Fibroblast of peridontal ligament (primary cell): ENCODE measurements at regions not wholly inside any gene's neighbourhood (a gene's known extent, or its start where the extent isn't known, plus 50 kb on each side); places are given as distances from the start of the nearest gene placed in this dataset.

Source experiments
- DNase-seq: peaks from one replicate; pipeline ENCODE4 v3.0.0-alpha.2; 2010; ENCODE audit errors: extremely low read depth

DNA sequence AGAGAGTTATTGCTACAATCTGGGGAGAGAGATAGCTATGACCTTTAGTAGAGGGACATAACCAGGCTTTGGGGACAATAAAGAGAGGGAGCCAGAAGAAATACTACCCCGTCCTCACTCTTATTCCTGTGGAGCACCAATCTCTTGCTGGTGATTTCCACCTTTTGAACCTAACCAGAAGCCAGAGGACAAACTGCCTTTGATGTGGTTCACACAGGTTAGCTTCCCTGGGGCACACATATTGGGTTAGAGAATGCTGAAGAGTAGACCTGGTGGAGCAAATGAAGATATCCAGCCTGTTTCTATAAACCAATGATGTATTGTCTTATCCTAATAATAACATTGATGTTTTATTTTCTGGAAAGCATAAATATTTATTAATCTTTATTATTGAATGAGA, 399.3 kb downstream of the HTR7 start:
- DNase-seq, result no peak

DNA sequence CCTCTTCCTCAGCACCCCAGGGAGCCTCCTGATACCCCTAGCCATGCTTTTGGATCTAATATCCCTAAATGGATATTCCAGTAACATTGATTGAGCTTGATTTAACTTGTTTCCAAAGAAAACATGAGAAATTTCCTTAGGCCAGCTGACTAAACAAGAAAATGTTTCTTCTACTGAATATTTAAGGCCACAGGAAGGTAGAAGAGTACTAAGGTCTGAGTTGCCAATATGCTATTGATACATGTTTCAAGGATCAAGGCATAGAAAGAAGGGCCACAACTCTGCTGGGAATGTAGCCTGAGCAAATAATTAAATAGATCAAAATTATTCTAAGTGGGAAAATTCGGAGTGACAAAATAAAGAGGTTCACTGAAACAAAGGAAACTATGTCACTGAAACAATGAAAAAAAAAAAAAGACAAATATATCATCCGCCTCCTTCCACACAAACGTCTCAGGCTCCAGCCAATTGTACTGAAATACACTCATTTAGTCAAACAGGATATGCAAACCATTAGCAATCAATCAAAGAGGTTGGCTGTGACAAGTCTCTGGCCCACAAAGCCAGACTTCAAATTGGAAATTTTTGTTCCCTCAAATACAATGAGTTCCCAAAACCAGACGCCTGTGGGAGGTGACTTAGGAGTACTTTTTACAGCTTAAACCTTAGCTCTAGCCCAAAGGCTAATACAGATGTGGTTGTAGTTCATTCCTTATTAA, 396.2 kb downstream of the HTR7 start:
- no peak for DNase-seq

DNA sequence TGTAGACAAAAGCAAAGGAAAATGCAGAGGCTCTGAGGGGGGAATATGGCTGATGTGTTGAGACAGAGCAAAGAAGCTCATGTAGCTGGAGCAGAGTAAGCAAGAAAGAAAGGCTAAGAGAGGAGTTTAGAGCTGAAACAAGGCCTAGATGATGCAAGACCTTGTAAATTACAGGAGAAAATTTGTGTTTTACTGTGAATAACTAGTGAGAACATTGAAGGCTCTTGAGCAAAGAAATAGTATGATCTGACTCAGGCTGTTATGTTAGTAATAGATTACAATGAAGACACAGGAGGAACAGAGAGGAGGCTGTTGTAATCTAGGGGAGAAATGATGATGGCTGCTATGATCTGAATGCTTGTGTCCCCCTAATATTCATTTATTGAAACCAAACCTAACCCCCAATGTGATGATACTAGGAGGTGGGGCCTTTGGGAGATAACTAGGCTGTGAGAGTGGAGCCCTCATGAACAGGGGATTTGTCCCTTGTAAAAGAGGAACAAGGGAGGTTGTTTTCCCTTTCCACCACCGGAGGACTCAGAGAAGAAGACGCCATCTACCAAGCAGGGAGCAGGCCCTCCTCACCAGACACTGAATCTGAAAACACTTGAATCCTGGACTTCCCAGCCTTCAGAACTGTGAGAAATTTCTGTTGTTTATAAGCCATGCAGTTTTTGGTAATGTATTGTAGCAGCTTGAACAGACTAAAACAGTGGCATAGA, 394.9 kb downstream of the HTR7 start:
- peak; percentile 59 for DNase-seq

DNA sequence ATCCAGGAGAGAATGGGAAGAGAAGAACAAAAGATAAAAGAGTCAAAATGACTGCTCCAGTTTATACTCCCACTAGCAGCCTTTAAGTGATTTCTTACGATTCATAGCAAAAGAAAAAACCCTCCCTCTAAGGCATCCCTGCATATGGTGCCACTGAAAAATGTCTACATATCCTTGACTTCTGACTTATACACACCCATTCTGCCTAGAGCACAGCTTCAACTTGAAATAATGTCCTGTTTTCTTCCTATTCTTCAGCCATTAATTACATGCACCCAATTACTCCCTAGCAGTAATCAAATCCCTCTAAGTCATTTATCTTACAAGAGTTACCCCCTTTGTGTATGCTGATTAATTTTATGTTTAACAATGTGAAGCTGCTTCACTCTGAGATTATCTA, 393.5 kb downstream of the HTR7 start:
- no peak for DNase-seq

DNA sequence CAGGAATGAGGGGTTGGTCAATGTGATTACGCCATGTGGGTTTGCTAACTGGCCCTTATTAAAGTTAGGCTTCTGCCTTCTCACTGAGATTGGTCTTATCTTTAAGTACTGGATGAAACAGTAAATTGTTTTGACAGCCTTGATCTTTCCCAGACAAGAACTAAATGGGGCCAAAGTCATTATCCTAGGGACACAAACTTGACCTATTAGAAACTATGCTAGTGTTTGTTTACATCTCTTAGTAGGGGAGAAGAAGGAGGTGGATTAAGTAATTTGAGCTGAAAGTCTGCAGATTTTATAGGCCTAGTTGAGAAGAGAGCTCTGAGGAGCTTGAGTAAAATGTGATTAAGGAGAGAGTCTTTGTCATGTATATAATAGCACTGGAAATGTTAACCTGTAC, 386.9 kb downstream of the HTR7 start:
- DNase-seq, result no peak

DNA sequence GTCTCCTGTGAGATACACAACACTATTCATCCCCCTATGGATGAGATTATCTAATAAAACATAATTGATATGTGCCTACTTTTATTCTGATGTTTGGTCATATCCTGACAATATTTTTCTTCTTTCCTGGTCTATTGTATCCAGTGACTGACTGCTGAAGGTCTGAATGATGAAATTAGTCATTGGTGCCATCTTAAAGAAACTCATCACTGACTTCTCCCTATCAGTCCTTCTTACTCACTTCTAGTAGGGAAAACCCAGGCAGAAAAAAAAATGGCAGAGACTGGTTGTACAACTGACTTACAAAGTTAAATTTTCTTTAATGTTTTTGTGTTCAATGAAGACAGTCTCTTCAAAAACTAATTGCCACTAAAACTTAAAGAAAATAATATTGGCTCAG, 377.4 kb downstream of the HTR7 start:
- DNase-seq, result no peak

DNA sequence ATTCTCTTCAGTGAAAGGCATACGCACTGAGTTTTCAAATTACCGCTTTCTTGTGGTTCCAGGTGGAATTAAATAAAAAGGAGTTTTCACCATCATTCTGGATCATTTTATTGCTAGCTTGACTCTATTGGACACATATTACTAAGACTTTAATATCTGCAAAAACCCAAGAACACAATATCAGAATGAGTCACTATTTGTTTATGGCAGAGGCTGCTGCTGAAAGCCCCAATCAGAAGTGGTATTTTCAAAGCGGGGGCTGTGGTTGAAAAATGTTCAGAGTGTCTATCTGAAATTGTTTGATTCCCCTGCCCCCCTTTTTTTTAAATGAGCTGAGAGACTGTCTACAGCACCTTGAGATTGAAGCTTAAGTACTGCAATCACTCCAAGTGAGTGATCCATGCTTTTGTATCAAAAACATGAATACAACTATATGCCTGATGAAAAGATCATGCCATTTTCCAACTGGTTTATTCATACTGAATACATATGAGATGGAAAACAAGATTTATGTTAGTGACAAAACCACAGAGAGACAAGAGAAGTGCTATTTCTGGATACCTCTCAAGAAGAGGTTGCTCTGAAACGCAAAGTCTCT, 376.4 kb downstream of the HTR7 start:
- no peak for DNase-seq

DNA sequence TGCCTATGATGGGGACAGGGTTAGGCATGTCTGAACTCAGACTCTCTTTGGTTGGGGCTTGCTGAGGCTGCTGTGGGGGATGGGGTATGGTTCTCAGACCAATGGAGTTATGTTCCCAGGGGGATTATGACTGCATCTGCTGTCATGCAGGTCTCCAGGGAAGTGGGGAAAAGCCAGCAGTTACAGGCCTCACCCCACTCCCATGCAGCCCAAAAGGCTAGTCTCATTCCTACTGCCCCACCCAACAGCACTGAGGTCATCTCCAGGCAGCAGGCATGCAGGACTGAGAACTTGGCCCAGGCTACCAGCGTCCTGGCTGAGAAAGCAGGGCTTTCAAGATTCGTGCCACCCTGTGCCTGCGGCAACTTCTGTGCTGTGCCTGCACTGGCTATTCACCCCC, 373.3 kb downstream of the HTR7 start:
- peak; percentile 12 for DNase-seq

DNA sequence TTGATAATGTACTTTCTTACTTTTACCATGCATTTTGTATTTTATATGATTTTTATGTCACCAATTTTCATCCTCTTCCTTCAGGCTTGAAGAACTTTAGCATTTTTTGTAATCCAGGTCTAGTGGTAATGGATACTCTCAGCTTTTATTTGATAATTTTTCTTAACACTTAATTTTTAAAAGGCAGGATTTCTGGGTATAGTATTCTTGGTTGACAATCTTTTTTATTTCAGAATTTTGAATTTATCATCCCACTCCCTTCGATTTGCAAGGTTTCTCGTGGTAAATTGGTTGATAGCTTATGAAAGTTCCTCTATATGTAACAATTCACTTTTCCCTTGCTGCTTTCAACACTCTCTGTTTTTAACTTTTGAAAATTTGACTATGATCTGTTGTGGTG, 363.7 kb downstream of the HTR7 start:
- DNase-seq, result no peak

DNA sequence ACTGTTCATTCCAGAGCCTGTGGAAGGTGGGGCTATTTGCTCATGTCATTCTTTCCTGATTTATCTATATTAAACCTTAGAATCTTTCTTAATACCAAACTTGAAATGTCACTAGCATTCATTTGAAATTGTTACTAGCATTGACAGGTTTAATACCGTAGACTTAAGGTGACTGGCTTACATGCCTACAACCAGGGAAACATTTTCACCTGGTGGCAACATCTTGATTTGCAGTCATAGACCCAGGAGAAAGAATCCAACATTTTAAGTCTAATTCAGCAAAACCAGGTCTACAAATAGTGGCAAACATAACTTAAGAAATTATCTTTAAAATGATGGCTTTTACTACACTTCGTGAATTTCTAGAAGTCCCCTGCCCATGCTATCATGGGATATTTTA, 353.7 kb downstream of the HTR7 start:
- no peak for DNase-seq

DNA sequence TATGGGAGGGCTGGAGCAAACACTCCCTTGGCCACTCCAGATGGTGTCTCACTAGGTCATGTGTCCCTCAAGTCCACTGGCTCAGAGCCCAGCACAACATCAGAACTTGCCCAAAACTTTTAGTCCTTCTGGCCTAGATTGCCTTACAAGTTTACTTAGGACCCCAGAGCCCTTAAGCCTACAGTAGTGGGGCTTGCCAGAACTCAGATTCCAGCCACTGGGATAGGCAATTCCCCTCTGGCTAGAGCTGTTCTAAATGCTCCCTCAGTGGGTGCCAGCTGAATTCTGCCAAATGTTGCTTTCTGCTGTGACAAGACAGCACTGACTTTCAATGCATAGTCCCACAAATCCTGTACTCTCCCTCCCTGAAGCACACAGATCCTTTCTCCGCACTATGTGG, 331.1 kb downstream of the HTR7 start:
- no peak for DNase-seq

DNA sequence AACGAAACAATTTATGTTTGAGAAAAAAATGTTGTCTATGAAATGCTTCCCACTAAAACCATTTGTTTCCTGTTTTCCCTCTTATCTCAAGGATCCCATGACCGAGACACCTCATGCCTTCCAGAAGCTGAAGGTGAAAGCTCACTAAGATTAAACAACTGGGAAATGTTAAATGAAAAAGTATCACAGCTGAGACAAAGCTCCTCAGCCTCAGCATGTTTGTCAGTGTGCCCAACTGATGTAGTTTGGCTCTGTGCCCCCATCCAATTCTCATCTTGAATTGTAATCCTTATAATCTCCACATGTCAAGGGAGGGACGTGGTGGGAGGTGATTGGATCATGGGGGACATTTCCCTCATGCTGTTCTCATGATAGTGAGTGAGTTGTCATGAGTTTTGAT, 327.3 kb downstream of the HTR7 start:
- peak; percentile 19 for DNase-seq

DNA sequence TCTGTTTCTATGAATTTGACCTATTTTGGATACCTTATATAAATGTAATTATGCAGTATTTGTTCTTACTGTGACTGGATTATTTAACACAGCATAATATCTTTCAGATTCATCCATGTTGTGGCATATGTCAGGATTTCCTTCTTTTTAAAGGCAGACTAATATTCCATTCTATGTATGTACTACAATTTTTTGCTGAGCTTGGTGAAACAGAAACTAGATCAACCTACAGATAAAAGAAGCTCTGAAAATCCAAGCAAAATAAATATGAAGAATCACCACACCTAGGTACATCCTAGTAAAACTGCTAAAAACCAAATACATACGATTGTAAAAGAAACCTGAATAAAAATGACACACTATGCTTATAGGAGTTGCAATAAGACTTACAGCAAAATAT, 300.5 kb downstream of the HTR7 start:
- DNase-seq, result no peak

DNA sequence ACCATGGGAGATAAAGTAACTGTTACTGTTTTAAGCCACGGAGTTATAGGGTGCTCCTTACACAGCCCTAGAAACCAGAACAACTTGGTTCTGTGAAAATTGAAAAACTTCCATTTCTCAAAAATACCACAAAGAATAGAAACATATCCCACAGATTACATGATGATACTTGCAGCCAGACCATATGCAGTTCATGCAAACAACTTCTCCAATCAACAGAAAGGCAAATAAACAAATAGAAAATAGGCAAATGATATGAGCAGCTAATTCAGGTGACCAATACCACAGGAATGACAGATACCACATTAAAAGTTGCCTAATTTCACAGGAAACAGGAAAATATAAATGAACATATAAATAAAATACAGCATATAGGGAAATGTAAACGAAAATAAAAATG, 297.5 kb downstream of the HTR7 start:
- DNase-seq, result peak; percentile 23

DNA sequence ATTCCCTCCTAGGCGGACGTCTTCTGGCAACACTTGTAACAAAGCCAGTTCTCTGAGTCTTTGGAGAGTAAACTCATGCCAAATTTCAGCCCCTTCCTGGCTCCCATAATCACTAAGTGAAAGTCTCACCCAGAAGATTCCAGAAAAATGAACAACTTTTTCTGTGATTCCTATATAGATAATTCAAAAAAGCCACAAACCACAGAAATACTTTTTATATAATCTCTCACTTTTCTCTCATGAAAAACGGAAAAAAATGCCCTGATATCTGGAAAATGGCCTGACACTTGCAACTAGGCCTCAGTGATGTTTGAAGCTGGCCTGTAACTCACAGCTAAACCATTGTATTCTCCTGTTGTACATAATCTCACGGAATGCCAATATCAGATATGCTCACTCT, 296.2 kb downstream of the HTR7 start:
- DNase-seq, result no peak

DNA sequence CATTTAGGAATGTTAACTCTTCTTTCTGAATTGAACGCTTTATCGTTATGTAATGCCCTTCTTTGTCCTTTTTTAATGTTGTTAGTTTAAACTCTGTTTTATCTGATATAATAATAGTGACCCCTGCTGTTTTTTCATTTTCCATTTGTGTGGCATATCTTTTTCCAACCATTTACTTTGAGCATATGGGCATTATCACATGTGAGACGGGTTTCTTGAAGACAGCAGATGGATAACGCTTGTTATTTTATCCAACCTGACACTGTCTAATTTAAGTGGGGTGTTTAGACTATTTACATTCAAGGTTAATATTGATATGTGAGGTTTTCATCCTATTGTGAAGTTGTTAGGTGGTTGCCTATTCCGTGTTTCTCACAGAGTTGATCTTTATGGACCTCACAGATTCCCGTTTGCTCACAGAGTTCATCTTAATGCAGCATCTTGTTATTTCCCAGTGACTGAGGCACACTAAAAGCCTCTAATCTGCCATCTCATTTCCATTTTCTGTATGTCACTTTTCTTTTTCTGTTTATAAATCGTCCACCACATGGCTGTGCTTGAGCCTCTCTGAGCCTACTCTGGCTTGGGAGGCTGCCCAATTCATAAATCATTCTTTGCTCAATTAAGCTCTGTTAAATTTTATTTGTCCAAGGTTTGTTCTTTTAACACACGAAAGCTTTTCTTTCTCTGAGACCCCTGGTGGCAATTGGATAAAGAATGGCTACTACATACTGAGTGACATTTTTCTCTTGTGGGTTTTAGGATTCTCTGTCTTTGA, 286.2 kb downstream of the HTR7 start:
- DNase-seq, result no peak

DNA sequence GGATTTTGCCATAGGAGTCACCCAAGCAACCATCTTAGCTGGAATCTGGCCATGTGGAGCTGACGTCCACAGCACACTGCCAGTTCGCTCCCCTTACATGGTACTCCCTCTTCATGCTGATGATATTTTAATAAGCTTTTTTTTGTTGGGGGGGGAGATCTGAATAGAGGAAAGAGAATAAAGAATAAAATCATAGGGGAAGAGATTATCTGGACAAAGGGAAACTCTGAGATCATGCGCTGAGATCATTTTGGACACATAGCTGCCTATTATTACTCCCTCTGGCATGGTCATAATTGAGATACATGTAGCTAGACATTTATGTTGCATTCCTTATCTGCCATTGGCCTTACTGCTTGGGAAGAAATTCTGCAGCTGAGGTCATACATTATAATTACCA, 282.7 kb downstream of the HTR7 start:
- no peak for DNase-seq

DNA sequence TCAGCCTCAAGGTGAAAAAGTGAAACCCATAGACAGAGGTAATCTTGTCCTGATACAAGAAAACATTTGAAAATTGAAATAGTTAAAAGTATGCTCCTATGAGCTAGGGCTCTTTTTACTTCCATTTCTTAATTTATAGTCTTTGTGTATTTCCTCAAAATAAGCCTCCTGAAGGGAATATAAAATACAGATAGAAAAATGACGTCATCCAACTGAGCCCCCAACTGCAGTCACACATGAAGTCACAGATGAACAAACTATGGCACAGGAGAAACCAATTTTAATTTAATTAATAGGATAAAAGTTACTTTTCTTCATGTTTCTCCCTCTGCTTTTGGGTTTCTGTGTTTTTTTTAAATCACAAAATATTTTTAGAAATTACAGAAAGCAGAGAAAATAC, 280.3 kb downstream of the HTR7 start:
- no peak for DNase-seq

DNA sequence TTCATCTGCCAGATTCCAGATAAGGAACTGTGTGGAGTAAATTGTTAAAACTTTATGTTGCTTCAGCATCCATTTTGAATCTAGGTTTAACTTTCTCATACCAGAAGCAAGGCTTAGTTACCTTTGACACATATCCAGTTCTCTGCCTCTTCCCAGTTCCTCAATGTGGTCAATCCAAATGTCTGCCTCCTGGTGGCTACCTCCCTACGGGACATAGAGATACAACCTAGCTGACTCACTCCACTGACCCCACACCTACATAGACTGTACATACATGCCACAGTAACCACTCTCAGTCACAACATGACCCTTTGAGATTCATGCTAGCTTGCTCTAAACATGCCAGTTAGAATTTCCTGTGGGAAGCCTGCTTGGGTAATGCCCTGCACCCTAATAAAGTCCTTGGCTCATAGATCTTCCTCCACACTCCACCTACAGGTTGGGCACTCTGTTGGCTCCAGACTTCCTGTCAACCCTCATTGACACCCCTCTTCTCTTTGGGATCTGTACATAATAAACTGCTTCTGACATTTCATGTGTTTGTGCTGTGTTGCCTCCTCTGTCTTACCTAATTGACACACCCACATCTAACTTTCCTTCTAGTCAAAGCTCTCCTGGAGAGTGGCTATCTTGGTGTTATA, 278.1 kb downstream of the HTR7 start:
- DNase-seq, result peak; percentile 27

DNA sequence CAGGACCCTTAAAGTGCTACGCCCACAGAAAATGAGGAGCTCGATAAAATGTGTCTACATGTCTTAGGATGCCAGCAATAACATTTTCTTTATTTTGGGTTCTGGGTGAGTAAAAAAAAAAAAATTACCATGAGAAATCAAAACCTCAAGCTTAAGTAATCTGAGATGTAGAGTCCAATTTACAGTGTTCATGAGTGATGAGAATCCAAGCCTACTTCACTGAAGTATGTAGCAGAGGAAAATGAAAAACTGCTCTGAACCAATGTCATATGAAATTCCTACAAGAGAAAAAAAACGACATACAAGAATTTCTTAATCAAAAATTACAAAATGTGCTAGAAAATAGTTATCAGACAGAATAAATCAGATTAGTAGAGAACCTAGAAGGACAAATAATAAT, 274.4 kb downstream of the HTR7 start:
- DNase-seq, result no peak

DNA sequence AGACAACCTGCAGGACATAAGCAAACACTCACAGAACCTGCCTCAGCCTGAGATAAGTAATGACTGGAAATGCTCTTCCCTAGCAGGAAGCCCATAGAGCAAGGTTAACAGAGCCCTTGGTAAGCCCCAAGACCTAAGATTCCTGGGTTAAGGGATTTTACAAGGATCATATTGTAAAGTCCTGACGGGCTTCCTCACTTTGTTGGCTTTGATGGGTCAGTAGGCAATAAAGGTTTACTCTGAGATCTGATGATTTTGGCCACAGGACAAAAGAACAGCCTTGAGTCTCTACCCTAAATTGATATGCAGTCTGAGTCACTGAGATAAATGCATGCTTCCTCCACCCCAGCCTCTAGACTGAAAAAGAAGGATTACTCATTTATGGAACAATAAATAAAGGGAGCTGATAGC, 270.8 kb downstream of the HTR7 start:
- peak; percentile 65 for DNase-seq

DNA sequence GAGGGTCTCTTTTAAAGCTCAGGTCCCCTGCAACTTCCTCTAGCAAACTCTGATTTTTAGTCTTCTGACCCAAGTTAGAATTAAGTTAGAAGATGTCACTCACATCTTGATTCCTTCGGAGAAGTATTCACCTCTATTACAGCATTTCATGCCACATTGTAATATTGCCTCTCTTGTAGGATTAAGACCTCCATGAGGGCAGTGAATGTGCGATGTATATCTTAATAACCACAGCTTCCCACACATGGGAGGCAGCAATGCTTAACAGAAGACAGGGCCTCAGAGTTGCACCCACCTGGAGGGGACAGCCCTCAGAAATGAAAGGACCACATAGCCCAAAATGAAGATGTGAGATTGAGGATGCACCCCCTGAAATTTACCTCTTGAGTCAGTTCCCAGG, 270.3 kb downstream of the HTR7 start:
- DNase-seq, result no peak
